Epithelial cell of proximal tubule (primary cell): ENCODE measurements at regions not wholly inside any gene's neighbourhood (a gene's known extent, or its start where the extent isn't known, plus 50 kb on each side); places are given as distances from the start of the nearest gene placed in this dataset.

Source experiments
- DNase-seq: peaks from one replicate; pipeline ENCODE4 v3.0.0-alpha.2; 2011; ENCODE audit warnings: low read depth
- H3K4me3 ChIP-seq: 2 replicates; pipeline ENCODE4 v1.5.1; 2011; ENCODE audit warnings: low read depth, mild to moderate bottlenecking, low read length
- CTCF ChIP-seq: conservative IDR thresholded peaks from 2 replicates; pipeline ENCODE4 v1.5.1; 2012; ENCODE audit warnings: low read depth, mild to moderate bottlenecking, low read length

DNA sequence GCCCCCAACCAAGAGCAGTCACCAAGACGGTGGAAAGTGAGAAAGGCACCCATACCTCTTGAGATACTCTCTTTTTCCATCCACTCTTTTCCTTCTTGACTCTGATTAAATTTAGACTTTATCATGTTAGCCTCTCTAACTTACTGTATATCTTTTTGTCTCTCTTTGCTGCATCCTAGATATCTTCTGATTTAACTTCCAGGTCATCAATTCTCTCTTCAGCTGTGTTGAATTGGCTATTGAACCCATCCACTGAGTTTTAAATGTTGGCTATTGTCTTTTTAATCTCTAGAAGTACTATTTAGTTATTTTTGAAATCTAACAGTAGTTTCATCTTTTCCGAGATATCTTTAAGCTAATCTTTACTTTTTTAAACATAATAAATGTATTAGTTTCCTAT lies 78.3 kb upstream of the MBOAT2 start:
- no peak for DNase-seq
- no peak overlapping the region for H3K4me3 ChIP-seq
- no peak for TF ChIP-seq CTCF

- H3K4me3 ChIP-seq = no peak overlapping the region
- DNase-seq = no peak
- no peak for TF ChIP-seq CTCF
Observed at GRCh38 chr2:9078405-9078804, 74.9 kb upstream of the MBOAT2 start.

DNA sequence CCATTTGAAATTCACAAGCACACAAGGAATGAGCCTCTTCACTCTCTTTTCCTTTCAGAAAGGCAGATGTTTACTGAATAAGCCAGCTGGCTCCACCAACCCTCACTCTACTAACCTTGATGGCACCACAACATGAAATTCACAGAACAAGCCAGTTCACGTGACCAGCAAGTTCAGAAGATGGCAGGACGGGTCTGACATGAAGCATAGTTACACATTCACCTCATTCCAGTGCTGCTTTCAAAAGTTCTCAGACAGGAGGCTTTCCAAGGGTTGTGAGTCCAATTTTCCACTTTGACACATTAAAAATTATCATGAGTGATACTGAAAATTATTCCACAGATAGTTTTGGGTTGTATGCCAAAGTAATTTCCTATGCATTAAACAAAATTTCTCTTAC lies 74.2 kb upstream of the MBOAT2 start:
- no peak for DNase-seq
- no peak for TF ChIP-seq CTCF
- no peak overlapping the region for H3K4me3 ChIP-seq

GRCh38 chr2:9076755-9077154 lies 73.3 kb upstream of the MBOAT2 start:
- no peak for TF ChIP-seq CTCF
- H3K4me3 ChIP-seq = no peak overlapping the region
- DNase-seq = no peak

DNA sequence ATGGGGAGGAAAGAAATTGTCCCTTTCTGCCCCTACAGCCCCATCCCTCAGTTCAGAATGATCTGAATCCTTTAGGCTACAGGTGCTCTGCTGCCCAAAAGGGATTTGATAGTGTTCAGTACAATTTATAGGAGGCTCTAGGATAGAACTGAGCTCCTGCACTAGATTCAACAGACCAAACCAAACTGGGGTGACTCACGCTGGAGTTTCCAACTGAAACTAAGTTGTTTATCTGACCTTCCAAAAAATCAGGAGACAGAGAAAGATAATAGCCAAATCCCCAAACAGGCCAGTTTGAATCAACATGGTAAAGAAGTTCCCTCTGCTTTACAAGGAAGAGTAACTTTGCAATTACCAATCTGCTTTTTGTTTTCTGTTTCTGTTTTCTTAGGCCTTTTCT lies 72.7 kb upstream of the MBOAT2 start:
- DNase-seq = no peak
- no peak for TF ChIP-seq CTCF

DNA sequence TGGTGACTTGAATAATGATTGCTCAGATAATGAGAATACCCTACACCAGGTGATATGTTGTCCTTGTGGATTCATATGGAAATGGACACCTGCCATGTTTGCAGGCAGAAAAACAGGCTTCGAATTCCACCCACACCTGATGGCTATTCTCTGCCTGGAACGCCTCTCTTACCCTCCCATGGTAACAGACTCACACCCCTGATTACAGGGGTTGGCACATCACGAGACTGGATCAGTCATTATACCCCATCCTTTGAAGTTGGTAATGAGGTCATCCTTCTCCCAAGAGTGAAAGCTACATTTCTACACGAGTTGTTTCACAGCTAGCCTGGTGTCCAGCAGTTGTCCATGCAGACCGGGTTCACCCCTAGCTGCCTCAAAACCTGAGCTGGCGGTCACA lies 71.4 kb upstream of the MBOAT2 start:
- no peak for DNase-seq
- no peak for TF ChIP-seq CTCF
- no peak overlapping the region for H3K4me3 ChIP-seq

More for the DNA sequence above, 72.7 kb upstream of the MBOAT2 start:
- H3K4me3 ChIP-seq = no peak overlapping the region

- no peak overlapping the region for H3K4me3 ChIP-seq
- DNase-seq = no peak
- no peak for TF ChIP-seq CTCF
Observed at GRCh38 chr2:9071584-9072124, 68.2 kb upstream of the MBOAT2 start.
